ENCODE measurements at regions not wholly inside any gene's neighbourhood (a gene's known extent, or its start where the extent isn't known, plus 50 kb on each side); places are given as distances from the start of the nearest gene placed in this dataset.

DNA sequence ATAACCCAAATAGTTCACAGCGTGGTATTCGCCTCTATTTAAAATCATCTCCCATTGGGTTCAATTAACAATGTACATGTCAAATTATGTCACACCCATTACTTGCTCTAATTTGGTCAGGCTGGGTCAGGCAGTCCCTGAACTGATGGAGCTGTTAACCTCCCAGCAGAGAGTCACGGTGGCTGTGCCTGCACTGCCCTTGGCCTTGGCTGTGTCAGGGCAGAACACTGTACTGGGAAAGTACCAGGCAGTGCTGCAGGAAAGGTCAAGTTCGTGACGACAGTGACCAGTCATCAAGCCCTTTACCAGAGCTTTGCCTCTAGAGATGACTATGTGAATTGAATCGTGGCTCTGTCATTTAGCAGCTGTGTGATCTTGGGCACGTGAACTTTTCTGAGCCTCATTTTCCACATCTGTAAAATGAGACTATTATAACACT lies 100.0 kb downstream of the ARF6 start:
- no peak for TF ChIP-seq POLR2A (IDR thresholded peaks at IDR 0.05)
- TF ChIP-seq, protein P1, sequence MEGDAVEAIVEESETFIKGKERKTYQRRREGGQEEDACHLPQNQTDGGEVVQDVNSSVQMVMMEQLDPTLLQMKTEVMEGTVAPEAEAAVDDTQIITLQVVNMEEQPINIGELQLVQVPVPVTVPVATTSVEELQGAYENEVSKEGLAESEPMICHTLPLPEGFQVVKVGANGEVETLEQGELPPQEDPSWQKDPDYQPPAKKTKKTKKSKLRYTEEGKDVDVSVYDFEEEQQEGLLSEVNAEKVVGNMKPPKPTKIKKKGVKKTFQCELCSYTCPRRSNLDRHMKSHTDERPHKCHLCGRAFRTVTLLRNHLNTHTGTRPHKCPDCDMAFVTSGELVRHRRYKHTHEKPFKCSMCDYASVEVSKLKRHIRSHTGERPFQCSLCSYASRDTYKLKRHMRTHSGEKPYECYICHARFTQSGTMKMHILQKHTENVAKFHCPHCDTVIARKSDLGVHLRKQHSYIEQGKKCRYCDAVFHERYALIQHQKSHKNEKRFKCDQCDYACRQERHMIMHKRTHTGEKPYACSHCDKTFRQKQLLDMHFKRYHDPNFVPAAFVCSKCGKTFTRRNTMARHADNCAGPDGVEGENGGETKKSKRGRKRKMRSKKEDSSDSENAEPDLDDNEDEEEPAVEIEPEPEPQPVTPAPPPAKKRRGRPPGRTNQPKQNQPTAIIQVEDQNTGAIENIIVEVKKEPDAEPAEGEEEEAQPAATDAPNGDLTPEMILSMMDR (IDR thresholded peaks at IDR 0.05 in 4 of 5, conservative IDR thresholded peaks at IDR 0.05 in 1 of 5), result no peak

All from gastrocnemius medialis (tissue), 4 donors.